ENCODE measurements at regions not wholly inside any gene's neighbourhood (a gene's known extent, or its start where the extent isn't known, plus 50 kb on each side); places are given as distances from the start of the nearest gene placed in this dataset.
A peak's percentile ranks its signal among the peaks of the same experiment; 100 is the strongest.

- no peak for TF ChIP-seq ZSCAN30 (tag by site-specific recombination; IDR thresholded peaks at IDR 0.05)
- no peak for TF ChIP-seq ZNF24 (tag by site-specific recombination; IDR thresholded peaks at IDR 0.05)
- no peak for TF ChIP-seq KLF17 (tag by site-specific recombination; IDR thresholded peaks at IDR 0.05)
- TF ChIP-seq ZNF335 (tag by site-specific recombination; conservative IDR thresholded peaks at IDR 0.05), result no peak
- TF ChIP-seq KLF8 (tag by site-specific recombination; IDR thresholded peaks at IDR 0.05), result no peak
- TF ChIP-seq ZNF558 (tag by site-specific recombination; IDR thresholded peaks at IDR 0.05), result no peak
- no peak for TF ChIP-seq SP2 (tag by site-specific recombination; IDR thresholded peaks at IDR 0.05)
Observed at GRCh38 chr13:81957121-81957520, 1616.2 kb upstream of the SPRY2 start (continued).

GRCh38 chr13:81929988-81930387 is 1589.1 kb upstream of the SPRY2 start:
- no peak overlapping the region for H3K27ac ChIP-seq (ENCODE audit: extremely low read depth, low read depth, low read length)
- no peaks in the 10 kb centered on the region for H3K4me1 ChIP-seq (ENCODE audit: control insufficient read depth, insufficient read depth, low read length)
- no peaks in the 10 kb centered on the region for H3K36me3 ChIP-seq (ENCODE audit: control insufficient read depth in 2 of 2, insufficient read depth in 1 of 2, low read length in 2 of 2)
- no peak overlapping the region for H3K4me3 ChIP-seq (ENCODE audit: low read depth, low read length)
- no peaks in the 10 kb centered on the region for H3K9me3 ChIP-seq (ENCODE audit: control insufficient read depth, insufficient read depth, low read depth, low read length)
- TF ChIP-seq ZNF654 (tag by site-specific recombination; IDR thresholded peaks at IDR 0.05; ENCODE audit: low read depth) (peak; percentile 38), ZFP37 (tag by site-specific recombination; IDR thresholded peaks at IDR 0.05) (no peak)
- ChIA-PET CTCF (interaction anchor here (0.6 to 1.0 kb wide), 8 partner anchors 43 to 1488 kb away, joined by 3 to 5 read pairs (median 3); no protein-coding TSS in a partner anchor), POLR2A (no interaction called here)

- H3K4me1 ChIP-seq (ENCODE audit: control insufficient read depth, insufficient read depth, low read length), result no peaks in the 10 kb centered on the region
- no peak overlapping the region for H3K4me3 ChIP-seq (ENCODE audit: low read depth, low read length)
- no peak overlapping the region for H3K27ac ChIP-seq (ENCODE audit: extremely low read depth, low read depth, low read length)
- H3K36me3 ChIP-seq (ENCODE audit: control insufficient read depth in 2 of 2, insufficient read depth in 1 of 2, low read length in 2 of 2), result no peaks in the 10 kb centered on the region
- no peak for TF ChIP-seq ZNF426 (tag by site-specific recombination; IDR thresholded peaks at IDR 0.05)
- TF ChIP-seq KLF16 (tag by site-specific recombination; IDR thresholded peaks at IDR 0.05), result no peak
- no peak for TF ChIP-seq ZNF510 (tag by site-specific recombination; IDR thresholded peaks at IDR 0.05; ENCODE audit: insufficient replicate concordance)
- no peak for TF ChIP-seq ZNF473 (tag by site-specific recombination; IDR thresholded peaks at IDR 0.05)
- no peak for TF ChIP-seq ZNF18 (tag by site-specific recombination; IDR thresholded peaks at IDR 0.05)
- no peak for TF ChIP-seq ZNF830 (tag by site-specific recombination; IDR thresholded peaks at IDR 0.05; ENCODE audit: low read depth)
- no peak for TF ChIP-seq ZNF626 (tag by site-specific recombination; IDR thresholded peaks at IDR 0.05)
- TF ChIP-seq BCL11B (tag by site-specific recombination; IDR thresholded peaks at IDR 0.05; ENCODE audit: low read depth), result no peak
- TF ChIP-seq ZNF184 (tag by site-specific recombination; IDR thresholded peaks at IDR 0.05), result no peak
- TF ChIP-seq ZBTB49 (tag by site-specific recombination; IDR thresholded peaks at IDR 0.05; ENCODE audit: low read depth), result no peak
- no peak for TF ChIP-seq ZNF777 (tag by site-specific recombination; IDR thresholded peaks at IDR 0.05; ENCODE audit: borderline replicate concordance)
- TF ChIP-seq HOXD13 (CRISPR knock-in tag; IDR thresholded peaks at IDR 0.05; ENCODE audit: borderline replicate concordance), result no peak
- no peaks in the 10 kb centered on the region for H3K9me3 ChIP-seq (ENCODE audit: control insufficient read depth, insufficient read depth, low read depth, low read length)
- ChIA-PET CTCF (interaction anchor here (1.3 kb wide), 1 partner anchor 292 kb away, joined by 3 read pairs; no protein-coding TSS in a partner anchor), POLR2A (no interaction called here)
Observed at GRCh38 chr13:81927347-81927746, 1586.4 kb upstream of the SPRY2 start.
